Activated naive CD4-positive, alpha-beta T cell treated with anti-CD3 and anti-CD28 coated beads, Interleukin-2, amount 50 U/mL, for 16 hours (primary cell): ENCODE measurements at regions not wholly inside any gene's neighbourhood (a gene's known extent, or its start where the extent isn't known, plus 50 kb on each side); places are given as distances from the start of the nearest gene placed in this dataset.

Experiments
- DNase-seq: peaks from one replicate; pipeline ENCODE4 v3.0.0-alpha.2; 2020

DNA sequence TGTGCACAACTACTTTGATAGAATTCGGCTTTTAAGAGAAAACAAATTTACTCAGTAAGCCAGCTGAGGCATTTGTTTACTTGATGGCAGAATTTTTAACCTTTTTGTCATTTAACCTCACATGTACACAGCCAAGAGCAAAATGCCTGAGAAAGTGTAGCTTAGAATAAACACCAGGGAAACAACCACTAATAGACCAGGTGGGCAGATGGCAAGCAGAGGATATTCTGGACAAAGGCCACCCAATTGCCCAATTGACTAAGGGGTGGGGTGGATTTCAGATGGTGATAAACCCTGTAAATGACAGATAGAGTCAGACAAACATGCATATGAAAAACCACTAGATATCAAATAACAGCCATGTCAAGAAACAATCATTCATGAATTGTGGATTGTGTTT lies 190.7 kb upstream of the FBXL4 start:
- no peak for DNase-seq

DNA sequence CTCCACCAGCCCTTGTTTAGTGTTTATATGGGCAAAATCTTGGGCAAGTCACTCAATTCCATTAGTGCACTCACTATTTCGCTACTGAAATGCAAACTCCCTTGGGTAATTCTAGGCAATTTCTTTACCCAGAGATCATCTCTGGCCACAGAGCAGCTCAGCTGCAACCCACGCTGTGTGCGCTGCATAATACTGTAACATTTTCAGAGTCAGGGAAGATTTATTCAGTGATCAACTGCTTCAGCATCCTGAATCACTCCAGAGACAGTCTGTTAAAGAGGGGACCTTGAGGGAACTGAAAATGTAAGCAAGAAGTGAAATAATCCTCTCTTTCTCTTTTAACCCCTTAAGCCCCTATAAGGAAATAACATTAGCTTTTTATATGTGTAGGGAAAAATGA lies 189.6 kb upstream of the FBXL4 start:
- DNase-seq = no peak

DNA sequence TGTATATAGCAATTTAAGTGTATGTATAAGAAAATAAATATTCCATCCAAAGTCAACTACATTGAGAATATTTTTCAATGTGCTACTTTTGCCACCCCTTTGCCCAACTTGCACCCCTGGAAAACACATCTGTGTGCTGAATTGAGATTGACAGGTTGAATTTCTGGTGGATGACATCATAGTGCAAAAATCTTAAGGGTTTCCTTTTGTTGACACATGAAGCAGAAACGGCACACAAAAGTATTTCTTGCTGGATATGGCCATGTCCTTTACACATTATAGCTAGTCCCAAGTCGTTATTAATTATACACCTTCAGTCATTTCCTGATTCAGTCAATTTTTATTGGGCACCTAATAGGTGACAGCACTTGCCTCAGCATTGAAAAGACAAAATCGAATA lies 188.7 kb upstream of the FBXL4 start:
- DNase-seq = no peak

DNA sequence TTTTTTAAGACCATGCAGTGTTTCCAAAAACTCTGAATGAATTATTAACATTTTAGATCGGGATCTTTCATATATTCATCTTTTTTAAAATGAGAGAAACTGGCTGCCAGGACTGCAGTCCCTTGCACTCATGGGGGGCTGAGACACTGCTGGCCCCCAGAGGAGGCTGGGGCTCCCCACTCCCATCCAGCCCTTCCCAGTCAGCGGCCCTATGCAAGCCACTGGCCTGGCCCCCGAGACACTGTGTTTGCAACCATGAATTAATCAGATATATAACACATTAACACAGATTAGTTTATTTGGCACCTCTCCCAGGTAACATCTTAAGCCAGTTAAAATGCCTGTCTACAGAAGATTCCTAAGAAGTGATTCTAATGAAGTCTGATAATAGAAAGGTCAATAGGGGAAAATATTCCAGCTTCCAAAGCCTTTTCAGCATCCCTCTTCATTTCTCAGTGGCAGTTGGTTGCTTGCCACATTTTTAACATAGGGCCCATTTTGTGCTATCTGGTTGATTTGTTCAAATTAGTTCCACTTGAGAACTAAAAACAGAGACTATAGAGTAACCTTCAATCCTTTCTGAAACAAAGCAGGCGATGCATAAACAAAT lies 184.4 kb upstream of the FBXL4 start:
- no peak for DNase-seq

- DNase-seq = no peak
Measured at GRCh38 chr6:99130897-99131873, 183.4 kb upstream of the FBXL4 start.

GRCh38 chr6:99129835-99130234 lies 182.1 kb upstream of the FBXL4 start:
- DNase-seq = no peak

DNA sequence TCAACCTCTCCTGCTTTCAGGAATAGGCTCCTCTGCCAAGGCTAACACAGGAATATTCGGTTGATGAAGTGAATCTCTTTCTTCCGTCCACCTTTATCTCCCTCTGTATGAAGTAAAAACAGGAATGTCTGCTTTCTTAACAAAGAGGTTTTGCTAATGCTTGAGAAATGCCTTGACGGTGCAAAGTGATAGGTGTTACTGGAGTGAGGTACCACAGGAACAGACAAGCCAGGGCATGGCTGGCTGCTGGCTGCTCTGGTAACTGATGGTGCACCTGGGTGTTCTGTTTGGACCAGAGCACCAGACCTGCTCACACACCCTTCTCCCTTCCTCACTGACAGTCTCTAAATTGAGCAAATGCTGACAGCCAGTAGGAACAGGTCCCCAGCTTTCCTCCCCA lies 174.0 kb upstream of the FBXL4 start:
- DNase-seq = no peak

DNA sequence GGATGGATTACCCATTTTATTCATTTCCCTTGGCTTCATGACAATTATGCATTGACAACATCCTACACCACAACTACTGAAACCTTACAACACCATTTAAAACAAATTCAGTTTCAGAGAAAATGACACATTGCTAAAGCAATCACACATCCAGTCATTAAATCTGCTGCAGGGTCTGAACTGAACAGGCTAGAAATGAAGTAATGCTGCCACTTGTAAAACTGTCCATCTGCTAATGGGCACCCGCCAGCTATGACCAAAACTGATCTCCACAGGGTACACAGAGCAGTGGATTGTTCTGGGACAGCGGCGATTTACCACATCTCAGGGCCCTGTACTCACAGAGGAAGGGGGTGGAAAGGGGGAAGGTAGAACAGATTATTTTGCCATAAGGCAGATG lies 172.9 kb upstream of the FBXL4 start:
- DNase-seq = no peak

DNA sequence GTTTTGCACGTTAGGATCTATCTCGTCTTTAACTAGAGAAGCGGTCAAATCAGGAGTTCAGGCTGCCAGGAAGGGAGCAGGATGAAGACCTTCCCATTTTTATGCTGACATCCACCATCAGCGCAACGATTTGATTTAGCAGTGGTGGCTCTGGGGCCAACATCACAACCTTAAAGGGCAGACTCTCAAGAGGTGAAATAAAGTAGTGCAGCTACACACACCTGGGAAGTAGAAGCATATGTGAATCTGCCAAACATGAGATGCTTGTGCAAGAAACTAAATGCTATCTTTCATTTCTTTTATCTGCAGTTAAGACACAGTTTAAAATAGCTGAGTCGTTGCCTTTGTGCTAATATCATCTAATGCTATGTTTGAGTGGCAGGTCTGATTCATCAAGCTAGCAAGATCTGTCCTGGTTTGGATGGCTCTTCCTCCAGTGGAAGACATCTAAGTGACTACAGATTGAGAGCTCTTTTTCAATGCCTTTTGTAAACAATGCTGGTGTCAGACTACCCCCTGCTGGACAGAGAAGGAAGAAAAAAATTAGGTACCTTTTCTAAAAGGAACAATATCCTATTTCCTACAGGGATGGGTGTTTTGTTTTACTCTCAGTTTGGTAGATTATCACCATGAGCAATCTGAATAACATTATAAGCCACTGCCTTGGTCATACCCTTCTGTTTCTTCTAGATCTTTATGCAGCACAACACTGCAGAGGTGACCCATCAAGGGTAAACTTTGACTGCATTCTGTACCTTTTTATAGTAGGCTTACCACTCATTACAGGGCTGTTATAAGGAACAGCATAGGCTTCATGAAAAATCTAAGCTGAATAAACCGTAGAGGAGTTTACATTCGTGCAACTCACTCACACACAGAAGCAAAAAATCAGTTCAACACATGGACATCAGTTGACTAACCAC lies 171.6 kb upstream of the FBXL4 start:
- DNase-seq = no peak

GRCh38 chr6:99114769-99115406 lies 167.1 kb upstream of the FBXL4 start:
- no peak for DNase-seq

DNA sequence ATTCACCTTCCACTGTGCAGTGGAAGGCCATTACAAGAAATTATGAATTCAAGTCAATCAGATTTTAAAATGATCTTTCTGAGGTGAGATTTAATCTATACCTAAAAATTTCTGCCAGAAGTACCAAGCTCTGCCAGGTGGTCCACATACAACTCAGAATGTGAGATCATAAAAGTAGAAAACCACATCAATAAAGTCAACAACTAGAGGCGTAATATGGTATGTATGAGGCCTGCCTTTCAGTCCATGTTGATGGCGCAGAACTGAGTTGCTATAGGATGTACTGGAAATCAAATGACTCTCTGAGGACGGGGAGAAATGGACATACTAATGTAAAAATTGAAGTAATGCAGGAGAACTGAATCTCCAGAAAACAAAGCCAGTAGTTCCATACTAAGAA lies 163.8 kb upstream of the FBXL4 start:
- no peak for DNase-seq

DNA sequence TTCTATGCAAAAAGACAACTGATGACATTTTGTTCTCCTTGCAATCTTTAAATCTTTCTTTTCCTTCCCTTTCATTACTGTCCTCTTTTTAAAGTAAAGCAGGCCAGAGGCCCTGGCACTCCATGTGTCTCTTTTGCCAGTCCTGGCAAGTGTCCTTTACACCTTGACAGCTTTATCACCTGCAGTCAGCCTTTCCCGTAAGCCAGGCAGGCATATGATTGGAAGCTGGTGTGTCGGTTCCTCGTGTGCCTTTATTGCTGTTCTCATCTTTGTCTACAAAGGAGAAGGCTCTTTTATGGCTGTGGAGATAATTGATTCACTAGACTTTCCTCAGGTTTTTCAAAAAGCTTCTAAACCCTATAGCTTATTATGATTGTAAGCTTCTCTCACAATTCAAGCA lies 162.3 kb upstream of the FBXL4 start:
- DNase-seq = no peak

- DNase-seq = no peak
Measured at GRCh38 chr6:99104218-99104617, 156.5 kb upstream of the FBXL4 start.

- no peak for DNase-seq
Measured at GRCh38 chr6:99099243-99099642, 151.5 kb upstream of the FBXL4 start.

- no peak for DNase-seq
Measured at GRCh38 chr6:99096170-99096569, 148.4 kb upstream of the FBXL4 start.

- DNase-seq = no peak
Measured at GRCh38 chr6:99093456-99094190, 145.9 kb upstream of the FBXL4 start.

- DNase-seq = no peak
Measured at GRCh38 chr6:99092461-99092860, 144.7 kb upstream of the FBXL4 start.

DNA sequence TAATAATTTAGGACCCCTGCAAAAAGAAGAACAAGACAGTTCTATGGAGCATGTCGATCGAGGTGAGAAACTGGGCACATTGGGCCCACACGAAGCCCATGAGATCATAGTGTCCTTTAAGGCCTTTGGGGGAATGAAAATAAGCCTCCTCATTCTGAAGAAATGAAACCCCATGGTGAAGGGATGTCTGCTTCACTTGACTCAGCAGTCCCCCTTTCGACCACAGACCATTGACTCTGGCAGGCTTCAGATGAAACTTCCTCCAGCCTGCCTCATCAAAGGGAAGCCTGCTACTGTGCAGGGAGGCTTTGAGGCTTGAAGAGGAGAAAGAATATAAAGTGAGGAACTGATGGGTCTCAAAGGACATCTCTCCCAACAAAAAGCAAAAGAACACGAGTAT lies 144.2 kb upstream of the FBXL4 start:
- DNase-seq = no peak

- no peak for DNase-seq
Measured at GRCh38 chr6:99080191-99080590, 132.4 kb upstream of the FBXL4 start.

DNA sequence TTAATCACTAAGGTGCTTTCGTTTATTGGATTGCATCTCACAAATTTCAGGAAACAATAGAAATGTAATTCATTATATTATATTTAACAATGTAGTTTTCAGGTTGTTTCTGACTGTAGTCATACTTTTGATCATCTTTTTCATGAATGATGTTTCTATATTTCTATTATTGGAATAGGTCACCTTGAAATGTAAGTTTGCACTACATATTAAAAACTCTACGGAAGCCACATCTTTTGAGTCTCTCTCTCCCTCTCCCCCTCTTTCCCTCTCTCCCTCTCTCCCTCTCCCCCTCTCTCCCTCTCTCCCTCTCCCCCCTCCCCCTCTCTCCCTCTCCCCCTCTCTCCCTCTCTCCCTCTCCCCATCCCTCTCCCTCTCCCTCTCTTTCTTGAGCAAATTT lies 131.3 kb upstream of the FBXL4 start:
- no peak for DNase-seq

GRCh38 chr6:99073223-99073622 lies 125.5 kb upstream of the FBXL4 start:
- DNase-seq = no peak

DNA sequence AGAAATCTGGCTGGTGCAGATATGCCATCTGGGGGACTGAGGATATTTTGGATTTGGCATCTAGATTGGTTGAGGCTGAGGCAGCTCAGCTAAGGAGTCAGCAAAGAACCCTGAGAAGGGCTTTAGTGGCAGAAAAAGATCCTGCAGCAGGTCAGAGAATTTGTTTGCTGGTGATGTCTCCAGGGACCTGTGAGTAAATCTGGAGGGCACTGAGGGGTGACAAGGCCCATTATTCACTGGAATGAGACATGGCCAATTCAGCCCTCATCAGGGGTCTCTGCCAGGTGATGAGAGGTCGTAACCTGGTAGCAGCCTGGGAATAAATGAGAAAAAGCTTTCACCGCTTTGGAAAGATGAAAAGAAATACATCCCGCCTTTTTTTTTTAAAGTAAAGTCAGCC lies 118.3 kb upstream of the FBXL4 start:
- no peak for DNase-seq
